ENCODE measurements at regions not wholly inside any gene's neighbourhood (a gene's known extent, or its start where the extent isn't known, plus 50 kb on each side); places are given as distances from the start of the nearest gene placed in this dataset.

DNA sequence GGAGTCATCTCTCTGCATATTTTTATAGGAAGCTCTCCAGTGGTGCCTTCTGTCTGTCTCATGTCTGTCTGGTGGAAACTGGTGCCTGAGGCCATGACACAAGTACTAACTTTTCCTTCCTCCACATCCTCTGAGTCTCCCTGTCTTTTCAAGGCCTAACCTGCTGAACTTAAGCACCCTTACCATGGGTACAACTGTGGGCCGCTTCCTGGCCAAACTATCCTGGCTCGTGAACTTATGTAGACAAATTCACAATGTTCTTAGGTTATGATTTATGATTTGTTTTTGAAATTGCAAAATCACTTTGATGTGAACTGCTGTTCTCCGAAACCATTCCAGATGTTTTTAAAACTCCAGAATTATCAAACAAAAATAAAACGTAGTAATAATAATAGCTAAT lies 804.5 kb upstream of the POU3F3 start:
- TF ChIP-seq POLR2A (IDR thresholded peaks at IDR 0.05) (no peak), POLR2AphosphoS5 (IDR thresholded peaks at IDR 0.05) (no peak), EP300 (IDR thresholded peaks at IDR 0.05) (no peak)
- TF ChIP-seq, protein P1, sequence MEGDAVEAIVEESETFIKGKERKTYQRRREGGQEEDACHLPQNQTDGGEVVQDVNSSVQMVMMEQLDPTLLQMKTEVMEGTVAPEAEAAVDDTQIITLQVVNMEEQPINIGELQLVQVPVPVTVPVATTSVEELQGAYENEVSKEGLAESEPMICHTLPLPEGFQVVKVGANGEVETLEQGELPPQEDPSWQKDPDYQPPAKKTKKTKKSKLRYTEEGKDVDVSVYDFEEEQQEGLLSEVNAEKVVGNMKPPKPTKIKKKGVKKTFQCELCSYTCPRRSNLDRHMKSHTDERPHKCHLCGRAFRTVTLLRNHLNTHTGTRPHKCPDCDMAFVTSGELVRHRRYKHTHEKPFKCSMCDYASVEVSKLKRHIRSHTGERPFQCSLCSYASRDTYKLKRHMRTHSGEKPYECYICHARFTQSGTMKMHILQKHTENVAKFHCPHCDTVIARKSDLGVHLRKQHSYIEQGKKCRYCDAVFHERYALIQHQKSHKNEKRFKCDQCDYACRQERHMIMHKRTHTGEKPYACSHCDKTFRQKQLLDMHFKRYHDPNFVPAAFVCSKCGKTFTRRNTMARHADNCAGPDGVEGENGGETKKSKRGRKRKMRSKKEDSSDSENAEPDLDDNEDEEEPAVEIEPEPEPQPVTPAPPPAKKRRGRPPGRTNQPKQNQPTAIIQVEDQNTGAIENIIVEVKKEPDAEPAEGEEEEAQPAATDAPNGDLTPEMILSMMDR (IDR thresholded peaks at IDR 0.05): no peak
- H3K27ac ChIP-seq: peak overlapping the region; percentile 55
- H3K36me3 ChIP-seq: no peaks in the 10 kb centered on the region
- no peaks in the 10 kb centered on the region for H3K27me3 ChIP-seq
- H3K9me3 ChIP-seq: no peaks in the 10 kb centered on the region
- no peak overlapping the region for H3K4me3 ChIP-seq
- 43% methylated on average over 4 of the region's 4 CpGs for WGBS
- no peaks in the 10 kb centered on the region for H3K4me1 ChIP-seq
- peak; percentile 66 to 79 for DNase-seq (ENCODE audit: low spot score in 2 of 2)

DNA sequence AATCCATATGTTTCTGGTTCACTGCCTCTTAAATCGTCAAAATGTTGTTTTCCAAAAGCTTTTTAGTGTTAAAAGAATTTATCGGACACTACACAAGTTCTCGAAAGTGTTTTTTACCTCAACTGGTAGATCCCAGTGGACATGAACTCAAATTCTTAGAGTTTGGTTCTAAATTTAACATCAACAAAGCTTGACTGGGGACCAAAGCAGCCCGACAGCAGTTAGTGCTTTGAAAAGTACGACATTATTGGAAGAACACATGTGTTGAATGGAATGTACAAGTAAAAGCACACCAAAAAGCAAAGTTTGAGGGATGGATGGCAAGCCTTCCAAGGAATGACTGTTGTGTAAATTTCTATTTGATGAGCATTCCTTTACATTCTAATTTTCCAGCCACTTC lies 803.9 kb upstream of the POU3F3 start:
- Histone ChIP-seq H3K36me3 (no peaks in the 10 kb centered on the region), H3K27ac (peak overlapping the region; percentile 55), H3K4me3 (no peak overlapping the region), H3K27me3 (no peaks in the 10 kb centered on the region), H3K9me3 (no peaks in the 10 kb centered on the region), H3K4me1 (no peaks in the 10 kb centered on the region)
- 51% methylated on average over 5 of the region's 5 CpGs for WGBS
- no peak for DNase-seq (ENCODE audit: low spot score in 2 of 2)
- TF ChIP-seq POLR2AphosphoS5 (IDR thresholded peaks at IDR 0.05) (no peak), POLR2A (IDR thresholded peaks at IDR 0.05) (no peak), EP300 (IDR thresholded peaks at IDR 0.05) (no peak)
- TF ChIP-seq, protein P1 (IDR thresholded peaks at IDR 0.05): no peak

DNA sequence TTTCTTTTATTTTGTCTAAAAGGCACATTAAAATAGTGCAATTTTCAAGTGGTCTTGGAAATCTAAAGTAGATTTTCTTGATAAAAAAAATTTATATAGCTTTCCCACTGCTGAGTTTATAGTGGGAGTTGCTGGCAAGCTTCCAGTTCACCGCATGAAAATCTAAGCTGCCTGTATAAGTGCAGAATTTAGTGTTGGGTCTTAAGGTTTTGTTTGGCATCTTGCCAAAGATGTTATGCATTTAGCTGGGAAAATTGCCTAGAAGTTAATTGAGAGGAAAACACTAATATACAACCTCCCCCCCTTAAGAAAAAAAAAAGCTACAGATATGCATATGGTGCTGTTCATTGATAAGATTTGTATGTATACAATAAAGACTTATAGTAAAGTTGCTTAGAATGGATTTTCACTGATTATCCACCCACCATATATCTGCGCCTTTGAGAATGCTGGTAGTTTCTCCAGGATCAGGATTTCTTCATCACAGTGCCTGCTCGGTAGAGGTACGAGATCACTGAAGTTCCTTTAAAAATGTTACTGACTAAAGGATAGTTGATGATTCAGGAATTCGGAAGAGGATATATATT lies 803.2 kb upstream of the POU3F3 start:
- WGBS: 69% methylated on average over 5 of the region's 5 CpGs
- Histone ChIP-seq H3K9me3 (no peaks in the 10 kb centered on the region), H3K27me3 (no peaks in the 10 kb centered on the region), H3K4me3 (no peak overlapping the region), H3K27ac (no peak overlapping the region), H3K36me3 (no peaks in the 10 kb centered on the region), H3K4me1 (no peaks in the 10 kb centered on the region)
- no peak for DNase-seq (ENCODE audit: low spot score in 2 of 2)
- TF ChIP-seq POLR2AphosphoS5 (IDR thresholded peaks at IDR 0.05) (no peak), EP300 (IDR thresholded peaks at IDR 0.05) (no peak), POLR2A (IDR thresholded peaks at IDR 0.05) (no peak)
- TF ChIP-seq, protein P1 (IDR thresholded peaks at IDR 0.05): no peak

DNA sequence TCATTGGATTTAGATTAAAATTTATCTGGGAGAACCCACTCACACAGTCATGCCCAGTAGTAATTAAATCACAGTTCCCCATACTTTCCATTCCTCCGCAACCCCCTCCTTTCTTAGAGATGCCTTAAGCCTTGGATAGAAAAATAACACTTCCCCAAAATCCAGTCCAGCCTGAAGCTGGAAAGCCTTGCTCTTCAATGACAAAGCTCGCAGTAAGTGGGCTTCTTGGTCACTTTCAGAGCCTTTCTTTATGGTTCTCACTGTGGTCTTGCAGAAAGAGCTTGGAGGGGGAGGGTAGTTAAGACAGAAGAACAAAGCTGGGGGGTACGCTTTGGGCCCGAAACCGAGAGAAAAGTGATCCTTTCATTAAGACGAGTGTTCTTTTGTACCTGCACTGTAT lies 802.1 kb upstream of the POU3F3 start:
- H3K27me3 ChIP-seq: no peaks in the 10 kb centered on the region
- H3K4me3 ChIP-seq: no peak overlapping the region
- DNase-seq (ENCODE audit: low spot score in 2 of 2): no peak
- H3K9me3 ChIP-seq: no peaks in the 10 kb centered on the region
- H3K36me3 ChIP-seq: no peaks in the 10 kb centered on the region
- TF ChIP-seq POLR2AphosphoS5 (IDR thresholded peaks at IDR 0.05) (no peak), POLR2A (IDR thresholded peaks at IDR 0.05) (no peak), EP300 (IDR thresholded peaks at IDR 0.05) (no peak)
- TF ChIP-seq, protein P1 (IDR thresholded peaks at IDR 0.05): no peak
- no peaks in the 10 kb centered on the region for H3K4me1 ChIP-seq
- 87% methylated on average over 6 of the region's 6 CpGs for WGBS
- no peak overlapping the region for H3K27ac ChIP-seq

DNA sequence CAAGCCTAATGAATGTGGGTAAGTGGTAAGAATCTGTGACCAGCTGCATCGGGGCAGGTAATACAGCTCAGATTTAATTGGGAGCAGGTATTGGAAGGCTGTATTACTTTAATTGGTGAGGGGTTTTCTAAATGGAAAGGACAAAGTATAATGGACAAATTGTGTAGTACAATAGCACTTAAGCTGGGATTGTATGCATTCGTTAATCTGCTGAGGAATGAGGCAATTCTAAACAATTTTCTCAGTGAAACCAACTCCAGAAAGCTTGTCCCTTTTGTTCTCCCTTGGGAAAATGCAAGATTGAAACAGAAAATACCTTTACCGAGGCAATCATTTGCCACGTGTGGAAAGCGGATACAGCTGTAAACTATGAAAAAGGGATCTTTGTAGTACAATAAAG lies 801.6 kb upstream of the POU3F3 start:
- DNase-seq (ENCODE audit: low spot score in 2 of 2): no peak
- Histone ChIP-seq H3K27ac (no peak overlapping the region), H3K36me3 (no peaks in the 10 kb centered on the region), H3K9me3 (no peaks in the 10 kb centered on the region), H3K4me1 (no peaks in the 10 kb centered on the region), H3K4me3 (no peak overlapping the region), H3K27me3 (no peaks in the 10 kb centered on the region)
- TF ChIP-seq EP300 (IDR thresholded peaks at IDR 0.05): no peak
- TF ChIP-seq POLR2A (IDR thresholded peaks at IDR 0.05): no peak
- no peak for TF ChIP-seq POLR2AphosphoS5 (IDR thresholded peaks at IDR 0.05)
- TF ChIP-seq, protein P1 (IDR thresholded peaks at IDR 0.05): no peak
- 83% methylated on average over 5 of the region's 5 CpGs for WGBS
